Midbrain (tissue), 1 donor: ENCODE measurements at regions not wholly inside any gene's neighbourhood (a gene's known extent, or its start where the extent isn't known, plus 50 kb on each side); places are given as distances from the start of the nearest gene placed in this dataset.

Source experiments
- DNase-seq: peaks from one replicate; lab custom pipeline; 2025; lab: John Stamatoyannopoulos, UW

DNA sequence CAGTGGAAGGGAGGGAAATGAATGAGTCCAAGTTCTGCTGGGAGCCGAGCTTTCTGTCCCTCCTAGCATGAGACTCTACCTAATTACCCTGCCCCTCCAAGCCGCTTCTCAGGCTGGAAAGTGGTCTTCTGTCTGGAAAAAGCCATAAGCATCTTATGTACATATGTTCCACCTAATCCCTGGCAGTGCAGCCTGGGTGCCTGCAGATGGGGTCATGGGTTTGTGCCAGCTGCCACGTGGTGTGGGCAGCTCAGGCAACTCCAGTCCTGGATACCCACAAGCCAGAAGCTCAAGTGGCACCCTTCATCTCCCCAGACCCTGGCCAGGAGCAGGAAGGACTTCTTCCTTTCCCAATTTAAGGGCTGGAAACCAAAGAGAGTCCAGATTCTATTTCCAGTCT is 253.1 kb downstream of the LY86 start:
- DNase-seq: no peak

DNA sequence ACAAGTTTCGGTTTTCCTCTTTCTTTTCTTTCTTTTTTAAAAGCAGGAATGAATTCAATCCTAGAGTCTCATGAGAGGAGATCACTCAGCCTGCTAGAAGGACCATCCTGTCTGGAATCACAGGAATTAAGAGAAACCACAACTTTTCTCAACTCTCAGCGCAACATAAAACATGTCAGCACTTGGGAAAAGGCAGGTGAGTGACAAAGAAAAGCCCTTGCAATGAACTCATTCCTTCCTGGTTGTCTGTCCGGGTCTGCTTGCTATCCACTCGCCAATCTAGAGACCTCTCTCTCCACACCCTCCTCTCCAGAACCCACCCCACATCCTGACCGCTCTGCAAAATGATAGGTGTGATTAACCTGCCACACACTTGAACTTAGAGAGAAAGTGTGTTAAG is 253.8 kb downstream of the LY86 start:
- no peak for DNase-seq

DNA sequence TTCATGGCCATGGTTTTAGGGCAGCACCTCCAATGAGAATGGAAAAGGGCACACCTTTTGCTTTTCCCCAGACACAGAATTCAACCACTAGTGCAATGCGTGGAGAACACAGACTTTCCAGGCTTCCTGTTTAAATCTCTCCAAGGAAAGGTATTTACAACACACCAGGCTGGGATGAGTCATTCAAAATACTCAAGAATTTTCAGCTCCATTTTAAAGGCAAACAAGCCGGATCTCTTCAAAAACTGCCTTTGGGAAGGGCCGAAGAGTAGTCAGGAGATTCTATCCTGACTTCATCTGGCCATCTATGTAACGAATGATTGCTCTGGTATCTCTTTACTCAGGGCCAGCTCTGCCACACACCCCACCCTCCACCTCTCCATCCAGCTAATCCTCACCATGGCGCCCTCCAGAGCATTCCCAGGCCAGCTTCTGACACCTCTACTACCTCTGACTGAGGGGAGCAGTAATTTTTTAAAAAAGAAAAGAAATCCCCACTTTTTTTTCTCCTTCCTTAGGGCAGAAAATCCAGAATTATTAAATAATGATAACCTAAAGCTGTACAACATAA is 254.6 kb downstream of the LY86 start:
- no peak for DNase-seq

DNA sequence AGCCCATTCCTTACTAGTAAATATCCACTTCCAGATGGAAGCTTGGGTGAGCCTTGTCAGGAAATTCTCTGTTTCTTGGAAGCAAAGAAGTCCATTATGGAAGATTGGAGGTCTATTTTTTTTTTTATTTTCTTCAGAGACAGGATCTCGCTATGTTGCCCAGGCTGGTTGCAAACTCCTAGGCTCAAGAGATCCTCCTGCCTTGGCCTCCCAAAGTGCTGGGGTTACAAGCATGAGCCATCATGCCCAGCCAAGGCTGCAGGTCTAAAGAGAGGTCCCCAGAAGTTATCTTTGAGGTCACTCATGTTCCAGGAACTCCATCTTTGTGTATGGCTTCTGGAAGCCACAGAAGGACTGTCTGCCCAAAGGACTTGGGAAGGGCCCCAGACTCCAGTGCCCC is 255.3 kb downstream of the LY86 start:
- no peak for DNase-seq

DNA sequence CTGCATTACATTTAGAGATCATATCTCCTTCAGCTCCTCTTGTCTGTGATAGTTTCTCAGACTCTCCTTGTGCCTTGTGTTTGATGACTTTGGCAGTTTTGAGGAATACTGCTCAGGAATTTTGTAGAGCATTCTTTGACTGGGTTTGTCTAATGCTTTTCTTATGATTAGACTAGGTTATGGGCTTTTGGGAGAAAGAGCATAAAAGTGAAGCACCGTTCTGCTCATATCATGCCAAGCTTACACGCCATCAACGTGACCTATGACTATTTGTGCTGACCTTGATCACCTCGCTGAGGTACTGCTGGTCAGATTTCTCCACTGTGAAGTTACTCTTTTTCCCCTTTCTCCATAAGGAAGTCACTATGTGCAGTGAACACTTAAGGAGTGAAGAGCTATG is 256.0 kb downstream of the LY86 start:
- no peak for DNase-seq

DNA sequence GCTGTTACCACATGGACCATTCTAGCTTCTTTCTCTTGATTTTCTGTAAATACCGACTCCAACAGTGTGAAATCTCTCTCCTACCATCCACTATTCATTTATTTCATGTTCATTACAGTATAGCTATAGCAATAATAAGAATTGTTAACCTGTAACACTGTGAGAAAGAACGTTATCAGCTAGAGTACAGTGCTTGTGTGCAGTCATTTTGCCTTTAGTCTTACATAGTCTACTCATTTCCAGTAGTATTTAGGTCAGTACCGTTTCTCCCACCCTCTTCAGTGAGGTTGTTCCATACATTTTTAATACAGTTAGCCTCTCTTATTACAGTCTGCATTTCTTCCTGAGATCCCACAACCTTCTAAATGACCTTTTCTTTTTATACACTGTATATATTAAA is 257.1 kb downstream of the LY86 start:
- no peak for DNase-seq

DNA sequence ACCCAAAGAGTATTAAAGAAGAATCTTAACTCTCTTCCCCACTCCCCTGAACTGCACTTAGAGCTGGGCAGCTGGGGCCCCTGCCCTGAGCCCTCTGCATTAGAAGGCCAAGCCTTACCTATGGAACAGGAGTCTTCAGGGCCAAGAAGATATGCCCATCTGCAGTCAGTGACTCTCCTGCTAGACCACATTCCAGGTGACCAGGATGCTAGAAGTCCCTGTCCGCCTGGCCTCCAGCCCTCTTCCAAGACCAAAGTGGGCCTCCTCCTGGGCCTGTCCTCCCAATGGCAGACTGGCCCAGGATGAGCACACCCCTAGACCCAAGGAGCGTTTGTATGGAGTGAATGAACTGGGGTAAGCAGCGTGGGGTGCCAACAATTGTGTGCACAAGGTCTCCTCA is 259.1 kb downstream of the LY86 start:
- no peak for DNase-seq

DNA sequence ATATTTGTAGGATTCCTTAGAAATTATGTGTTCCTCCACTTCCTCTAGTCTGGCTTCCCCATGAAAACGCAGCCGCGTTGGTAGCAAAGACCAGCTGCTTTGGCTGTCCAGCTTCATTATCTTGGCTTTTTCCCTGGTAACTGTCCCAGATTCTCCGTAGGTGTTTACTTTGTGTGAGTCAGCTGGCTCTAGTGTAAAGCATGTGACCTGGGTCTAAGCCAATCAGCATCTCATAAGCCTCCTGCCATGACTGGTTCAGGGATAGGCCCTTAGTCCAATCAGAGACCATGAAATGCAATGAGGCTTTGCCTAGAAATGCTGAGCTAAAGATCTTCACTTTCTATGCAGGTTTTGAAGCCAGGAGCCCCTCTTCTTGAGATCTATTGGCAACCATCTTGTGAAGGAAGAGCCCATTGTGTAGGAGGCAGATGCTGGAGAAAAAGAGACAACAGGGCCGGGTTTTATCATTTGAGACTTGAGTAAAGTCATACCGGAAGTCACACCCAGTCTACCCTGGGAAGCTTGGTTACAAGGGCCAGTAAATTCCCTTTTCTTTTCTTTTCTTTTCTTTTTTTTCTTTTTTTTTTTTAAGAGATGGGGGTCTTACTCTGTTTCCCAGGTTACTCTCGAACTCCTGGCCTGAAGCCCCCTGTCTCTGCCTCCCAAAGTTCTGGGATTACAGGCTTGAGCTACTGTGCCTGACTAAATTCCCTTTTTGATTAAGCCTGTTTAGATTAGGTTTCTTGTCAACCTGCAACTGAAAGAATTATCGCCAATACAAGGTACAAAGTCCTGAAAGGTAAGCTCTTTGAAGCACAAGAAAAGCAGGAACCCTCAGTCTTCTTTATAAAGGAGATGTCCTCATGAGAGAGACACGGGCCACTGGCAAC is 256.5 kb upstream of the RREB1 start:
- peak; percentile 43 for DNase-seq

DNA sequence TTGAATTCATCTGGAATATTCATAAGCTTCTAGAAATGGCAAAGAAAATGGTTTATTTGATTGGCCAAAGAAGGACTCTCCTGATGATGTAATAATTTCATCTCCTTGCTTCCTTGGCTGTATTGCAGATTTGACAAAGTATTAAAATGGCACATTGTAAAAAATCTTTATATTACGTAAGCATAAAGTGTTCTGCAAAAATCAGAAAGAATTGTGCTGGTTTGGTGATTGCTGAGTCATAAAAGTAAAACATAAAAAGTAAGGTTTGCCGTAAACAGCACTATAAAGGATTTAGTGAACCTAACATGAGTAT is 255.9 kb upstream of the RREB1 start:
- no peak for DNase-seq

DNA sequence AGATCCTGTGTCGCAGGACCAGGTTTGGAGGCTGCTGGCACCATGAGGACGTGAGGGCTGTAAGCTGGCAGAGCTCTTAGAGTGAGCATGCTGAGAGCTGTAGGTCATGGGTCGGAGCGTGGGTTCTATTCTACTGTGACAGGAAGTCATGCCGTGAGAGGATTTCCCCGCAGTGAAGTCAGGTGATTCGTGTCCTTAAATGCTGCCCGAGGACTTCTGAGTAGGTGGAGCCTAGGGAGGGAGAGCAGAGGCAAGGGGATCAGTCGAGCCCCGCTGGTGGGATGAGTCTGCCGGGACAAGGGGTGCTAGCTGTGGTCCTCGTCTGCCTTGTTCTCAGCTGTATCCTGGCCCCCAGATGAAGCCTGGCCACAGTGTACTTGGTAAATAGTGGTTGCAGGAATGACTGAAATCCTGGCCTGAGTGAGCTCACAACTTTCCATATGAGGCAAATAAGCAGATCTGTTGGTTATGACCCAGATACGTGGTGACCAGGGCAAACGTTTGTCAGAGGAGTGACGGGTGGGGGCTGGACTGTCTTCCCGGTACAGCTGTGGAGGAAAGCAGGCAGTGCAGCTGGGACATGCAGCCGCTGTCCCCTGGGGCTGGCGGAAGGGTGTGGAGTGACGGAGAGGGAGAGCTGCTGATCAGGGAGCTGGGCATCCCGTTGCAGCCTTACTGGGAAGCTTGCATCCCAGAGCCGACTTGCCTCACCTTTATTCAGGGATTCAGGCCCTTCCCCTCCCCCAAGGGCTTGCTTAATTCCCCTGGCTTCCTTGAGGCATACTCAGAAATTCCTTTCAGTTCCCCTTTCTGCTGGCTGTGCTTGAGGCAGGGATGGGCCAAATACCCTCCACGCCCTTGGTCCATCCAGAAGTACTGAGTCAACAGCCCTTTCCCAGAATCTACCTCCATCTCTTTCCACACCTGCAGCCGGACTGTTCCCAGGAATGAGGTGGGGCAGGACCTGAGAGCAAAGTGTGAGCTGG is 250.9 kb upstream of the RREB1 start:
- DNase-seq: peak; percentile 22

DNA sequence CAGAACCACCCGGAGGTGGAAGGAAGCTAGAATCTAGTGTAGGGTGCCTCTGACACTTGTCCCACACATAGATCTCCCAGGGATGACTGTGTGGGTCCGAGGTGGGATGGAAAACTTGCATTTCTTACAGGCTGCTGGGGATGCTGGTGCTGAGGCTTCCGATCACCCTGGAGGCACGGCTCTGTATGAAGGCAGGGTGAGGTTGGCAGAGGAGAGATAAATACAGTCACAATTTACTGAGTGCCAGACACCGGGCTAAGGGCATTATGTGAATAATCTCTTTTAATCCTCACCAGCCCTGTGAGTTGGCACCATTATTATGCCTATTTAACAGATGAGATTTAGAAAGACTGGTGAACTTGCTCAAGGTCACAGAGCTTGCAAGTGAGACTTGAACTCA is 250.2 kb upstream of the RREB1 start:
- DNase-seq: no peak

DNA sequence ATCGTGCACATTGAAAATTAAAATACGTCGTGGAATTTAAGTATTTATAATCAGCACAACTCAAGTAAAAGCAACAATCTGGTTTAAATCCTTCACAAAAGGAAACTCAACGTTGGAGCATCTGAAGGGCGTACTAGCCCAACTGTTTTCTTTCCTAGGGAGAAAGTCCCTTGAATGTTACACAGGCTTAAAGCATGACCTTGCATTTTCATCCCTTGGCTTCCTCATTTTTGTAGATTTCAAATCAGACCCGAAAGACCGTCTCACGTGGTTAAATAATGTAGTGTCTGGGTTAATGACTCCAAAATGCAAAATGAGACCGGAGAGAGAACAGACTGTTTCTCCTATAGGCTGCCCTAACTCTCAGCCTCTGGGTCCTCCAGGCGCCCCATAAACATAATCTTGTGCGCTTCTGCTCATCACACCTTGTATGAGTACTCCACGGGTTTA is 249.2 kb upstream of the RREB1 start:
- no peak for DNase-seq

DNA sequence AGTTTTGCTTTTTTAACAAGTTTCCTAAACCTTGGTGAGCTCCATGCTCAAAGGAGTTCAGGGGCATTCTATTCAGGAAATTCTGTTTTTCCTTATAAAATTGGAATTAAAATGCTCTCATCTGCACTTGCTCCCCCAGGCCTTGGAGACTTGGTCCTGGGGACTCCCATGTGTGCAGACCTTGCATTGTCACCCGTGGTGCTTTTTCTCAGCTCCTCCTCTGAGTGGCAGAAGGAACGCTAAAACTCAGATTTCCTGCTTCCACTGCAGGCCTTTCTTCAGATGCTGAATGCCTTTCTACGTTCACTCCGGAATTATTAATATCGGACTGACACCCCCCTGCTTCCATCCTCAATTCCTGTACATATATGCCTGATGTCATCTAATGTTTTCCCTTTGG is 248.7 kb upstream of the RREB1 start:
- DNase-seq: no peak

DNA sequence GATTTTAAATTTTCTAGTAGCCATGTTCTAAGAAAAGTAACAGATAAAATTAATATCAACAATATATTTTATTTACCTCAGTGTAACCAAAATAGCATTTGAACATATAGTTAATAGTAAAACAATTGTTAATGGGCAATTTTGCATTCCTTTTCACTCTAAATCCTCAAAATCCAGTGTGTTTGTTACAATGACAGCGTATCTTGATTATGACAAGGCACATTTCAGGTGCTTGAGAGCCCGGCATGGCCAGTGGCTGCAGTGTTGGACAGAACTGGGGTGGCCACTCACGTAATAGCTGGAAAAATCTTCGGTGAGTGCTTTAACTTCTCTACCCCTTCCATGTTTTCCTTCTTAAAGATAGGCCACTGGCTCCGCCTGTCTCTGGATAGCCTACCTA is 248.0 kb upstream of the RREB1 start:
- DNase-seq: no peak

DNA sequence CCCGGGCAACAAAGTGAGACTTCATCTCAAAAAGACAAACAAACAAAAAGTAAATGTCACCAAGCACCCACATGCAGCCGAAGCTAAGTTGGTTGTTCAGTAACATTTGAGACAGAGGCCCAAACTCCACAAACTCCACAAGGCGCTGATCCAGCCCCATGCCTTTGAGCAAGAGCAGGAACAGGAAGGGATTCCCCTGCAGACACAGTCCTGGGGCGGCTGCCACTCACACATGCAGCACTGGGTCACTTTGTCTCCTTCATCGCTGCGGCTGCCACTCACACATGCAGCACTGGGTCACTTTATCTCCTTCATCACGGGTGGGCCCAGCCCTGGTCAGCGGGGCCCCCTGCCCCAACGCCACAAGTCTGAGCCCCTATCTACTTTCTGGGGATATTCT is 246.9 kb upstream of the RREB1 start:
- DNase-seq: no peak

DNA sequence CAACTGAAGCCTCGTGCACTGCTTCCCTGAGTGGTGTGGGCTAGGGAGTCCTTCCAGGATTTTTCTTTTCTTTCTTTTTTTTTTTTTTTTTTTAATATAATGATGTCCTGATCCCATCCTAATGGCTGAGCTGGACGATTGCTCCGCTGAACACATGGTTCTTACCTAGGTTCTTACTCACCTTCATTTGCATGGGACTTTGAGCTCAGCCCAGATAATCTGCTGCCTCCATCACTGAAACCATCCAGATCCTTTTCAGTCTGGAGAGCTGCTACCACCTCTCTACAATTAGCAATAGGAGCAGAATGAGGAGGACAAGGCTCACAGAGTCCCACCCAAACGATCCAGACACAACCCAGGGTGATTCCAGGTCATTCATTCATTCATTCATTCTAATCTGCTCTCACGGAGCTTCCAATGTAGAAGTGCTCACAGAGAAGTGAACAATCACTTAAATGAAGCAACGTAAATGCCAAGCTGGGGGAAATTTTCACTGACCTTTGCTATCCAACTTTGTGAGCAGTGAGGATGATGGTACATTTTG is 246.3 kb upstream of the RREB1 start:
- DNase-seq: no peak

DNA sequence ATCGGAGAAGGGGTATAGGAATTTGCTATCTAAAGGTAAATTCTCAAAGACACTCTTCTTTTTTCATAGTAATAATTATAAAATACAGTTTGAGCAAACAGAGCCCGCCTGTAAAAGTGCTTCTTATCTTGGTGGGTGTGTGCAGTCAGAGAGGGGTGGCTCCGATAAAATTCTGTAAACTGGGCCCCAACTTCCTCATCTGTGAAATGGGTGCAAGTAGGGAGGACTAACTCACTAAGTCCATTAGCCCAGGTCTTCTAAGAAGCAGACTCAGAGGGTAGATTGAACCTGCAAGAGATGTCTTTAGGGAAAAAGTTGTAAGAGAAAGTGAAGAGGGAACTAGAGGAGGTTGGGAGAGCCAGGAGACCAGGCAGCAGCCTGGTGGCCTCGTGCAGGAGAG is 245.8 kb upstream of the RREB1 start:
- DNase-seq: no peak

DNA sequence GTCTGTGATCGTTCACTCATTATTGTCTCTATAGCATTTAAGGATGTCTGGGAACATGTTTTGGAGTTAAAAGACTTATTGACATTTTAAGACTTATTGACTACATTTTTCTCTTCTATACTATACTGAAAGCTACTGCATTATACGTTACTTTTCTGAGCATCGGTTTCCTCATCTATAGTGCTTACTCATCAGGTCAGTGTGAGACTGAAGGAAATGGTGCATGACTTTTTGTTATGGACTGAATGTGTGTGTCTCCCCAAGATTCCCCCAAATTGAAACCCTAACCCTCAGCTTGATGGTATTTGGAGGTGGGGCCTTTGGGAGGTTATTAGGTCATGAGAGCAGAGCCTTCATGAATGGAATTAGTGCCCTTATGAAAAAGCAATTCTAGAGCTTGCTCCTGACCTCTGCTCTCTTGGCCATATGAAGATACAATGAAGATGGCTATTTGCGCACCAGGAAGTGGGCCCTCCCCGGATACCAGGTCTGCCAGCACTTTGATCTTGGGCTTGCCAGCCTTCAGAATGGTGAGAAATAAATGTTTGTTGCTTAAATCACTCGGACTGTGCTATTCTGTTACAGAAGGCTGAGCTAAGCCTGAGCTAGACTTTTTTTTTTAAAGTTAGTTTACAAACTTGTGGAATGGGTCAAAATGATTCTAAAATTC is 243.7 kb upstream of the RREB1 start:
- no peak for DNase-seq

DNA sequence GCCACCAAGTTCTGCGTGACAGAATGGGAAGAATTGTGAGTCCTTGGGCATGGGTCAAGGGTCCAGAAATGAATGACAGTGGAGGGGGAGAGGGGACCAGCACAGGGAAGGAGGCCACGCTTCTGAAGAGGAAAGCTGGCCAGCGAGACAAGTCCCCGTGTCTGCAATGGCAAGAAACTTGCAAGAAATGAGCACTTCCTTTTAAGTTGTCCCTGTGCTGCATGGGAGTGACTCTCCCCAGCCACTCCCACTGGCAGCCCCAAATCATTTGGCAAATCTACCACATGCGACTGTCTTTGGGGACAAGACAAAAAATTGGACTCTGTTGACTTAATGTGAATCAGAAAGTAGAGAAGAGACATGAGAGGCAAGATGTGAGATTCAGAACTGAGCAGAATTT is 242.2 kb upstream of the RREB1 start:
- no peak for DNase-seq

DNA sequence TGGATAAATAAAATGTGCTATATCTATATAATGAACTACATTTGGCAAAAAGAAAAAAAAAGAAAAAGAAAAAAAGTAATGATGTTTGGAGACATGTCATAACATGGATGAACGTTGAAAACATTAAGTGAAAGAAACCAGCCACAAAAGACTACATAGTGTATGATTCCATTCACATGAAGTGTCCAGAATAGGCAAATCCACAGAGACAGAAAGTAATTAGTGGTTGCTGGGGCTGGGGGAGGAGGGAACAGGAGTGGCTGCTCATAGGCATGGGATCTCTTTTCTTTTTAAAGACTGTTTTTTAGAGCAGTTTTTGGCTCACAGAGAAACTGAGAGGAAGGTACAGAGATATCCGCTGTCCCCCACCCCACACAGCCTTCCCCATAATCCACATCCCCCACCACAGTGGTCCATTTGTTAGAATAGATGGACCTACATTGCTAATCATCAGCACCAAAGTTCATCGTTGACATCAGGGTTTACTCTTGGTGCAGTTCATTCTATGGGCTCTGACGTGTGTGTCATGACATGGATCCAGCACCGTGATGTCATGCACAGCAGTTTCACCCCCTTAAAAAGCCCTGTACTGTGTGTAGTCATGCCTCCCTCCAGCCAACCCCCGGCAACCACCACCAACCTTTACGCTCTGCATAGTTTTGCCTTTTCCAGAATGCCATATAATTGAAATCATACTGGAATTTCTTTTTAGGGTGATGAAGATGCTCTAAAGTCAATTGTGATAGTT is 240.9 kb upstream of the RREB1 start:
- DNase-seq: no peak

DNA sequence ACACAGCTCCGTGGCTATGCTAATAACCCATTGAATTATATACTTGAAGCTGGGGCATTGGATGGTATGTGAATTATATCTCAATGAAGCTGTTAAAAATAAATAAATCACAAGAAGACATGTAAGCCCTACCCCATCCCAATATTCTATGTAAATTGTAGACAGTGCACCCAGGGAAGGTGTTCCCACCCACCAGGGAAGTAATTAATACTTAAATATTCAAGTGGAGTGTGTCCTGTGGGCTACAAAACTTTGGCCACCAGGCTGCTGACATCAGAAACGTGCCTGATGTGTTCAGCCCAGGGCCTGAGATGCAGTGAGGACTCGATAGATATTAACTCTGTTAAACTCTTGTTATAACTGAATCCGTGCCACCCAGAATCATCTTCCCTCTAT is 240.4 kb upstream of the RREB1 start:
- DNase-seq: no peak
